Liver (tissue), 3 donors: ENCODE measurements at regions not wholly inside any gene's neighbourhood (a gene's known extent, or its start where the extent isn't known, plus 50 kb on each side); places are given as distances from the start of the nearest gene placed in this dataset.

Source experiments
- ATF3 ChIP-seq: IDR thresholded peaks from 2 replicates; pipeline ENCODE4 v1.6.1; 2016; ENCODE audit warnings: antibody characterized with exemption
- CTCF ChIP-seq: fragments of 150-350 bp; IDR thresholded peaks from 2 replicates; pipeline ENCODE4 v1.5.1; 2017; ENCODE audit warnings: improper control_type of control experiment, low read depth, low read length; ENCODE audit not compliant: missing input control
- EGR1 ChIP-seq, 2 donors: IDR thresholded peaks; 2 replicates each; pipeline ENCODE4 v1.6.1; 2016 to 2018; ENCODE audit warnings: antibody characterized with exemption in 2 of 2, low read depth in 2 of 2
- FOXA2 ChIP-seq: IDR thresholded peaks from 2 replicates; pipeline ENCODE4 v1.6.1; 2016; ENCODE audit warnings: antibody characterized with exemption
- GABPA ChIP-seq, 2 donors: IDR thresholded peaks in 1 of 2; conservative IDR thresholded peaks in 1 of 2; 2 replicates each; pipeline ENCODE4 v1.6.1; 2016; ENCODE audit warnings: antibody characterized with exemption in 2 of 2, mild to moderate bottlenecking in 1 of 2, moderate library complexity in 1 of 2
- JUND ChIP-seq, 2 donors: IDR thresholded peaks; 2 replicates each; pipeline ENCODE4 v1.6.1; 2016; ENCODE audit warnings: antibody characterized with exemption in 2 of 2
- MAX ChIP-seq: IDR thresholded peaks from 2 replicates; pipeline ENCODE4 v1.6.1; 2016; ENCODE audit warnings: antibody characterized with exemption
- RAD21 ChIP-seq, 2 donors: IDR thresholded peaks; 2 replicates each; pipeline ENCODE4 v1.6.1; 2016; ENCODE audit warnings: antibody characterized with exemption in 2 of 2, mild to moderate bottlenecking in 2 of 2
- REST ChIP-seq: IDR thresholded peaks from 2 replicates; pipeline ENCODE4 v1.6.1; 2016; ENCODE audit warnings: antibody characterized with exemption, mild to moderate bottlenecking
- RXRA ChIP-seq, 2 donors: IDR thresholded peaks; 2 replicates each; pipeline ENCODE4 v1.6.1; 2017 to 2018; ENCODE audit warnings: antibody characterized with exemption in 2 of 2, mild to moderate bottlenecking in 1 of 2
- SP1 ChIP-seq: IDR thresholded peaks from 2 replicates; pipeline ENCODE4 v1.6.1; 2018; ENCODE audit warnings: antibody characterized with exemption, mild to moderate bottlenecking
- TAF1 ChIP-seq: conservative IDR thresholded peaks from 2 replicates; pipeline ENCODE4 v1.6.1; 2016; ENCODE audit warnings: antibody characterized with exemption, mild to moderate bottlenecking
- YY1 ChIP-seq: IDR thresholded peaks from 2 replicates; pipeline ENCODE4 v1.6.1; 2016; ENCODE audit warnings: antibody characterized with exemption, mild to moderate bottlenecking
- ZBTB33 ChIP-seq: IDR thresholded peaks from 2 replicates; pipeline ENCODE4 v1.6.1; 2016; ENCODE audit warnings: antibody characterized with exemption
- donor health status: healthy.
- donor health status: healthy.

- no peak for TF ChIP-seq CTCF
- no peak for TF ChIP-seq MAX
- TF ChIP-seq RAD21 (IDR thresholded peaks at IDR 0.05): no peak
- no peak for TF ChIP-seq YY1
- no peak for TF ChIP-seq GABPA (IDR thresholded peaks at IDR 0.05 in 1 of 2, conservative IDR thresholded peaks at IDR 0.05 in 1 of 2)
- TF ChIP-seq ATF3: no peak
- TF ChIP-seq ZBTB33: no peak
- TF ChIP-seq SP1: no peak
- TF ChIP-seq FOXA2: no peak
- TF ChIP-seq RXRA (IDR thresholded peaks at IDR 0.05): no peak
- TF ChIP-seq TAF1: no peak
- TF ChIP-seq EGR1 (IDR thresholded peaks at IDR 0.05; ENCODE audit: low read depth in 2 of 2): no peak
- no peak for TF ChIP-seq JUND (IDR thresholded peaks at IDR 0.05)
- TF ChIP-seq REST: no peak
Measured at GRCh38 chr3:164730815-164731360, 347.4 kb downstream of the SI start.
